ENCODE measurements at regions not wholly inside any gene's neighbourhood (a gene's known extent, or its start where the extent isn't known, plus 50 kb on each side); places are given as distances from the start of the nearest gene placed in this dataset.

GRCh38 chr2:226115102-226115831, 684.4 kb downstream of the IRS1 start:
- TF ChIP-seq ZNF274 (IDR thresholded peaks at IDR 0.05; ENCODE audit: low read depth, low read length): no peak
- TF ChIP-seq YY1 (IDR thresholded peaks at IDR 0.05; ENCODE audit: insufficient read depth, insufficient read length): no peak
- no peak for TF ChIP-seq SUZ12 (IDR thresholded peaks at IDR 0.05; ENCODE audit: extremely low read depth, insufficient read depth, insufficient read length)
- H3K4me3 ChIP-seq (ENCODE audit: insufficient read length, low read depth): no peak overlapping the region
- H3K9me3 ChIP-seq (ENCODE audit: insufficient read depth, low read length): no peaks in the 10 kb centered on the region
- no peak for DNase-seq (ENCODE audit: low read depth, low spot score)
- H3K27me3 ChIP-seq (ENCODE audit: insufficient read depth, insufficient read length): no peaks in the 10 kb centered on the region
- H3K9ac ChIP-seq (ENCODE audit: insufficient read length, low read depth): no peak overlapping the region
- no peaks in the 10 kb centered on the region for H3K4me1 ChIP-seq (ENCODE audit: insufficient read depth, insufficient read length)
- no peaks in the 10 kb centered on the region for H3K36me3 ChIP-seq (ENCODE audit: insufficient read depth, insufficient read length, low read length)

- H3K9me3 ChIP-seq (ENCODE audit: insufficient read depth, low read length): no peaks in the 10 kb centered on the region
- no peaks in the 10 kb centered on the region for H3K4me1 ChIP-seq (ENCODE audit: insufficient read depth, insufficient read length)
- no peak overlapping the region for H3K9ac ChIP-seq (ENCODE audit: insufficient read length, low read depth)
- no peak overlapping the region for H3K4me3 ChIP-seq (ENCODE audit: insufficient read length, low read depth)
- TF ChIP-seq SUZ12 (IDR thresholded peaks at IDR 0.05; ENCODE audit: extremely low read depth, insufficient read depth, insufficient read length) (no peak), YY1 (IDR thresholded peaks at IDR 0.05; ENCODE audit: insufficient read depth, insufficient read length) (no peak), ZNF274 (IDR thresholded peaks at IDR 0.05; ENCODE audit: low read depth, low read length) (no peak)
- DNase-seq (ENCODE audit: low read depth, low spot score): no peak
- no peaks in the 10 kb centered on the region for H3K27me3 ChIP-seq (ENCODE audit: insufficient read depth, insufficient read length)
- no peaks in the 10 kb centered on the region for H3K36me3 ChIP-seq (ENCODE audit: insufficient read depth, insufficient read length, low read length)
These were observed 685.2 kb downstream of the IRS1 start for GRCh38 chr2:226114436-226114835.

GRCh38 chr2:226098861-226099745, 699.6 kb downstream of the NYAP2 start:
- no peak for DNase-seq (ENCODE audit: low read depth, low spot score)

GRCh38 chr2:226095058-226095457, 695.5 kb downstream of the NYAP2 start:
- Histone ChIP-seq H3K4me3 (ENCODE audit: insufficient read length, low read depth) (no peak overlapping the region), H3K36me3 (ENCODE audit: insufficient read depth, insufficient read length, low read length) (no peaks in the 10 kb centered on the region), H3K27me3 (ENCODE audit: insufficient read depth, insufficient read length) (no peaks in the 10 kb centered on the region), H3K9ac (ENCODE audit: insufficient read length, low read depth) (no peak overlapping the region), H3K4me1 (ENCODE audit: insufficient read depth, insufficient read length) (no peaks in the 10 kb centered on the region), H3K9me3 (ENCODE audit: insufficient read depth, low read length) (no peaks in the 10 kb centered on the region)
- TF ChIP-seq ZNF274 (IDR thresholded peaks at IDR 0.05; ENCODE audit: low read depth, low read length) (no peak), YY1 (IDR thresholded peaks at IDR 0.05; ENCODE audit: insufficient read depth, insufficient read length) (no peak), SUZ12 (IDR thresholded peaks at IDR 0.05; ENCODE audit: extremely low read depth, insufficient read depth, insufficient read length) (no peak)
- DNase-seq (ENCODE audit: low read depth, low spot score): no peak

More at GRCh38 chr2:226098861-226099745, 699.6 kb downstream of the NYAP2 start:
- Histone ChIP-seq H3K9me3 (ENCODE audit: insufficient read depth, low read length) (no peaks in the 10 kb centered on the region), H3K4me3 (ENCODE audit: insufficient read length, low read depth) (no peak overlapping the region), H3K9ac (ENCODE audit: insufficient read length, low read depth) (no peak overlapping the region), H3K36me3 (ENCODE audit: insufficient read depth, insufficient read length, low read length) (no peaks in the 10 kb centered on the region), H3K27me3 (ENCODE audit: insufficient read depth, insufficient read length) (no peaks in the 10 kb centered on the region), H3K4me1 (ENCODE audit: insufficient read depth, insufficient read length) (no peaks in the 10 kb centered on the region)
- no peak for TF ChIP-seq YY1 (IDR thresholded peaks at IDR 0.05; ENCODE audit: insufficient read depth, insufficient read length)
- TF ChIP-seq ZNF274 (IDR thresholded peaks at IDR 0.05; ENCODE audit: low read depth, low read length): no peak
- TF ChIP-seq SUZ12 (IDR thresholded peaks at IDR 0.05; ENCODE audit: extremely low read depth, insufficient read depth, insufficient read length): no peak

- H3K9ac ChIP-seq (ENCODE audit: insufficient read length, low read depth): no peak overlapping the region
- H3K4me3 ChIP-seq (ENCODE audit: insufficient read length, low read depth): no peak overlapping the region
- no peaks in the 10 kb centered on the region for H3K27me3 ChIP-seq (ENCODE audit: insufficient read depth, insufficient read length)
- no peaks in the 10 kb centered on the region for H3K36me3 ChIP-seq (ENCODE audit: insufficient read depth, insufficient read length, low read length)
- no peaks in the 10 kb centered on the region for H3K9me3 ChIP-seq (ENCODE audit: insufficient read depth, low read length)
- no peaks in the 10 kb centered on the region for H3K4me1 ChIP-seq (ENCODE audit: insufficient read depth, insufficient read length)
- TF ChIP-seq SUZ12 (IDR thresholded peaks at IDR 0.05; ENCODE audit: extremely low read depth, insufficient read depth, insufficient read length) (no peak), YY1 (IDR thresholded peaks at IDR 0.05; ENCODE audit: insufficient read depth, insufficient read length) (no peak), ZNF274 (IDR thresholded peaks at IDR 0.05; ENCODE audit: low read depth, low read length) (no peak)
- no peak for DNase-seq (ENCODE audit: low read depth, low spot score)
These were observed 693.9 kb downstream of the NYAP2 start for GRCh38 chr2:226093364-226093763.

- peaks cover 19% of the 10 kb centered on the region for H3K9me3 ChIP-seq (ENCODE audit: insufficient read depth, low read length)
- TF ChIP-seq ZNF274 (IDR thresholded peaks at IDR 0.05; ENCODE audit: low read depth, low read length): no peak
- TF ChIP-seq SUZ12 (IDR thresholded peaks at IDR 0.05; ENCODE audit: extremely low read depth, insufficient read depth, insufficient read length): no peak
- TF ChIP-seq YY1 (IDR thresholded peaks at IDR 0.05; ENCODE audit: insufficient read depth, insufficient read length): no peak
- H3K4me1 ChIP-seq (ENCODE audit: insufficient read depth, insufficient read length): no peaks in the 10 kb centered on the region
- no peak overlapping the region for H3K4me3 ChIP-seq (ENCODE audit: insufficient read length, low read depth)
- no peaks in the 10 kb centered on the region for H3K36me3 ChIP-seq (ENCODE audit: insufficient read depth, insufficient read length, low read length)
- DNase-seq (ENCODE audit: low read depth, low spot score): no peak
- no peaks in the 10 kb centered on the region for H3K27me3 ChIP-seq (ENCODE audit: insufficient read depth, insufficient read length)
- H3K9ac ChIP-seq (ENCODE audit: insufficient read length, low read depth): no peak overlapping the region
These were observed 688.8 kb downstream of the NYAP2 start for GRCh38 chr2:226088366-226088674.
